ENCODE measurements at regions not wholly inside any gene's neighbourhood (a gene's known extent, or its start where the extent isn't known, plus 50 kb on each side); places are given as distances from the start of the nearest gene placed in this dataset.

- TF ChIP-seq EP300 (IDR thresholded peaks at IDR 0.05; ENCODE audit: borderline replicate concordance), result no peak
- TF ChIP-seq RAD21 (IDR thresholded peaks at IDR 0.05; ENCODE audit: low read depth), result no peak
- TF ChIP-seq TEAD4 (IDR thresholded peaks at IDR 0.05), result no peak
- TF ChIP-seq TAF1 (IDR thresholded peaks at IDR 0.05; ENCODE audit: low read depth), result no peak
- TF ChIP-seq YY1 (IDR thresholded peaks at IDR 0.05; ENCODE audit: low read depth), result no peak
- TF ChIP-seq CREB1 (IDR thresholded peaks at IDR 0.05; ENCODE audit: low read depth), result no peak
- TF ChIP-seq, protein P1, sequence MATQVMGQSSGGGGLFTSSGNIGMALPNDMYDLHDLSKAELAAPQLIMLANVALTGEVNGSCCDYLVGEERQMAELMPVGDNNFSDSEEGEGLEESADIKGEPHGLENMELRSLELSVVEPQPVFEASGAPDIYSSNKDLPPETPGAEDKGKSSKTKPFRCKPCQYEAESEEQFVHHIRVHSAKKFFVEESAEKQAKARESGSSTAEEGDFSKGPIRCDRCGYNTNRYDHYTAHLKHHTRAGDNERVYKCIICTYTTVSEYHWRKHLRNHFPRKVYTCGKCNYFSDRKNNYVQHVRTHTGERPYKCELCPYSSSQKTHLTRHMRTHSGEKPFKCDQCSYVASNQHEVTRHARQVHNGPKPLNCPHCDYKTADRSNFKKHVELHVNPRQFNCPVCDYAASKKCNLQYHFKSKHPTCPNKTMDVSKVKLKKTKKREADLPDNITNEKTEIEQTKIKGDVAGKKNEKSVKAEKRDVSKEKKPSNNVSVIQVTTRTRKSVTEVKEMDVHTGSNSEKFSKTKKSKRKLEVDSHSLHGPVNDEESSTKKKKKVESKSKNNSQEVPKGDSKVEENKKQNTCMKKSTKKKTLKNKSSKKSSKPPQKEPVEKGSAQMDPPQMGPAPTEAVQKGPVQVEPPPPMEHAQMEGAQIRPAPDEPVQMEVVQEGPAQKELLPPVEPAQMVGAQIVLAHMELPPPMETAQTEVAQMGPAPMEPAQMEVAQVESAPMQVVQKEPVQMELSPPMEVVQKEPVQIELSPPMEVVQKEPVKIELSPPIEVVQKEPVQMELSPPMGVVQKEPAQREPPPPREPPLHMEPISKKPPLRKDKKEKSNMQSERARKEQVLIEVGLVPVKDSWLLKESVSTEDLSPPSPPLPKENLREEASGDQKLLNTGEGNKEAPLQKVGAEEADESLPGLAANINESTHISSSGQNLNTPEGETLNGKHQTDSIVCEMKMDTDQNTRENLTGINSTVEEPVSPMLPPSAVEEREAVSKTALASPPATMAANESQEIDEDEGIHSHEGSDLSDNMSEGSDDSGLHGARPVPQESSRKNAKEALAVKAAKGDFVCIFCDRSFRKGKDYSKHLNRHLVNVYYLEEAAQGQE (IDR thresholded peaks at IDR 0.05; ENCODE audit: low read depth), result no peak
- no peak for TF ChIP-seq CEBPB (IDR thresholded peaks at IDR 0.05)
- TF ChIP-seq FOXM1 (IDR thresholded peaks at IDR 0.05; ENCODE audit: borderline replicate concordance, low read depth), result no peak
- TF ChIP-seq EGR1 (IDR thresholded peaks at IDR 0.05), result no peak
These were observed 216.3 kb downstream of the SATB1 start for GRCh38 chr3:18208856-18209255.

Measured in Ishikawa (cell line).